GM18861 (cell line): ENCODE measurements at regions not wholly inside any gene's neighbourhood (a gene's known extent, or its start where the extent isn't known, plus 50 kb on each side); places are given as distances from the start of the nearest gene placed in this dataset.

Experiments
- ATAC-seq: cut with Tn5 transposase; IDR thresholded peaks from one replicate; pipeline ENCODE4 v1.9.1; 2021; ENCODE audit not compliant: unreplicated experiment

GRCh38 chr11:111194860-111195568, 50.5 kb upstream of the POU2AF2 start:
- no peak for ATAC-seq

DNA sequence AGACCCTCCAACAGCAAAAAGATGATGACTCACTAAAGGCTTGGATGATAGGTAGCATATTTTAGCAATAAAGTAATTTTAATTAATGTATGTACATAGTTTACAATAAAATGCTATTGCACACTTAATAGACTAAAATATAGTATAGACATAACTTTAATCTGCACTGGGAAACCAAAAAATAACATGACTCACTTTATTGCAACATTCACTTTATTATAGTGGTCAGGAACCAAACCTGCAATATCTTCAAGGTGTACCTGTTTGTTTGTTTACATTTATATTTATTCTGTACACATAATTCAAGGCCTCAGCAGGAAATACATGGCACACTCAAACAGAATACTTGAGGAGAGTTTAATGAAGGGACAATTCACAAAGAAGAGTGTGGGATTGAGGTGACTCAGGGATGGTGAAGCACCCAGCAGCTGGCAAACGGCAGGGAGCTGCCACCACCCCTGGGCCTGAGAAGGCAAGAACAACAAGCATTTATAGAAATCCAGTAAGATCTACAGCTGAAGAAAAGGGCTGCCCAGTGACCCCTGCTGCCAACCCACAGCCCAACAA, 51.5 kb upstream of the POU2AF2 start:
- ATAC-seq: no peak

- no peak for ATAC-seq
Measured at GRCh38 chr11:111189466-111189865, 56.1 kb upstream of the POU2AF2 start.

- no peak for ATAC-seq
Measured at GRCh38 chr11:111186308-111186915, 59.1 kb upstream of the POU2AF2 start.

DNA sequence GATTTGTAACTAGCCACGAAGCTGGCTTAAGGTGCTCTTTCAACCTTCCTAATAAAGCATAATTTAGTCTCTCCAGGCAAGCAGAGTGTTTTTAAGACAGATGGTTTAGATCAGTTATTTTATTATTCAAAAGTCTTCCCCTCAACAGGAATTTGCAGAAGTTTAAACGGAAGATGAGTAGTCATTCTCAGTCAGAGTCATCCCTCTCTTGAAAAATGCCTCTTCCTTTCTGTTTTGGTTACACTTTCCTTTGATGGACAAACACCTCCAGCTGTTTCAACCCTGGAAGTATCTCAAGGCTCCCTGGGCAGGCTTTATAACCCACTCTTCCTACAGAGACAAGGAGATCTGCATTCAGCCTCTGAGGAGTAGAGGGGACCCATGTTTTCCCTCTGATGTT, 60.3 kb upstream of the POU2AF2 start:
- ATAC-seq: no peak

DNA sequence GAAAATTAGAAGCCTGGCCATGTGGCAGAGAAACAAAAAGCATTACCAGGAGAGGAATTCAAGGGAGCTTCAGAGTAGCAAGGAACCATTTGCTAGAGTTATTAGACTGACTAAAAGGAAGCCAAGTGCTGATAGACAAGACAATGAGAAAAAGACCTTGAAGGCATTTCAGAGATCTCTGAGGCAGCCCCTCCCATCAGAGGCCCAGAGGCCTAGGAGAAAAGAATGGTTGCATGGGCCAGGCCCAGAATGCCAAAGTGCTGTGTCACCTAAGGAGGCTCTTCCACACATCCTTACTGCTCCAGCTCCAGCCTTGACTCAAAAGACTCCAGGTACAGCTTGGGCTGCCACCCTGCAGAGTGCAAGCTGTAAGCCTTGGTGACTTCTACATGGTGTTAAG, 61.8 kb upstream of the POU2AF2 start:
- no peak for ATAC-seq

GRCh38 chr11:111179184-111179910, 66.2 kb upstream of the POU2AF2 start:
- no peak for ATAC-seq

- peak; percentile 71 for ATAC-seq
Measured at GRCh38 chr11:111177037-111177871, 68.3 kb upstream of the POU2AF2 start.

- ATAC-seq: peak; percentile 50
Measured at GRCh38 chr11:111176603-111177002, 68.9 kb upstream of the POU2AF2 start.

DNA sequence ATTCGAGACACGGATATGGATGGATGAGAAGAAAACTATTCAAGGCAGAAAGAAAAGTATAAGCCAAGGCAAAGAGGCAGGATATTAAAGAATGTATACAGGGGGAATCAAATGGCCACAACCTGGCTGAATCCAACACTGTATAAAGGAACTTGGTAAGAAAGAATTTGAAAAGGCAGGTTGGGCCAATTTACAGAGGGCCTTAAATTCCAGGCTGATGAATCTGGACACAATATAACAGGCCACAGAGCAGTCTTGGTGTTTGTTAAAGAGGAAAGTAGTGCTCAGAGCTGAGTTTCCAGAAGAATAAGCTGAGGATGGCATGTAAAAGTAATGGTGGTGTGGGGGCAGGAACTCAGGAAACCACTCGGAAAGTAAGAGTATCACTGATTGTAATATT, 72.3 kb upstream of the POU2AF2 start:
- ATAC-seq: no peak

- no peak for ATAC-seq
Measured at GRCh38 chr11:111172321-111172862, 73.1 kb upstream of the POU2AF2 start.

DNA sequence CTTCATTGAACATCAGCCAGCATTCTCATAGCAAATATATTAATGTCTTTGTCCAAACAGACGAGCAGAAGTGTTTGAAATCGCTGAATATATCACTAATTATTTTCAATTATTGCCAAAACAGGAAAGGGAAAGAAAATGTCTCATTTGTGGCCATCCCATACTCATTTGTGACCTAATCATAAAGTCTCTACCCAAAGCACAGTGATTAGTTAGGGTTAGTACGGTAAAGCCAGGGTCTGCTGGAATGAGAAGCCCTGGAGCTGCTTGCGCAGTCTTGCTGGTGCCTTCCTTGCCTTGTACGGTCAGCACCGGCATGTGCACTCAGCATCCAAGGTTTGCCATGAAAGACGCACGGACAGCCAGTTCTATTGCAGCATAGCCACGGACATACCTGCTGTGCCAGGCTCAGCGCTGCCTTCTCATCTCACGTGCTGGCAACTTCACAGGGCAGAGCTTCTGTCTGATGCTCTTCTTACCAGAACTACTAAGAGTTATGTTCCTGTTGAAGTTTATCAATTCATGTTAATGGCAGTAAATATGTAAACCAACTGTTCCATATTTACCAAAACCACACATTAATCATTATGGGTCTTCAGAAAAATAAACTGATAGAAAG, 74.7 kb upstream of the POU2AF2 start:
- ATAC-seq: no peak

DNA sequence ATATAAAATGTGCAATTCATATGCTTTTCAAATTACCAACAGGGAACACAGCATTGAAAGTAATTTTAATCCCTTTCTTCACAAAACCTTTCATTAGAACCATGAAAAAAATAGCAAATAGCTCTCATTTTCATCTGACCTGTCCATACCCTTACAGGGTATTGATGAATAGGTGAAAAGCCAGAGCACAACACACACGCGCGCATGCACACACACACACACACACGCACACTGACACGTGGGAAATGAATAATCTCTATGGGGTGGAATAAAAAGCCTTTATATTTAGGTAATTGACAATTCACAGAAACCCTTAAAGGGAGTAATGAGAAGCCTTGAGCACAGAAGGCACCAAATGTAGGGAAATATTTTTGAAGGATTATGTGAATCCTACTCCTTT, 76.2 kb upstream of the POU2AF2 start:
- no peak for ATAC-seq

- no peak for ATAC-seq
Measured at GRCh38 chr11:111168871-111169270, 76.7 kb upstream of the POU2AF2 start.

- no peak for ATAC-seq
Measured at GRCh38 chr11:111167666-111168065, 77.9 kb upstream of the POU2AF2 start.

GRCh38 chr11:111166598-111166997, 78.9 kb upstream of the POU2AF2 start:
- no peak for ATAC-seq

- ATAC-seq: no peak
Measured at GRCh38 chr11:111162305-111162704, 83.2 kb upstream of the POU2AF2 start.

DNA sequence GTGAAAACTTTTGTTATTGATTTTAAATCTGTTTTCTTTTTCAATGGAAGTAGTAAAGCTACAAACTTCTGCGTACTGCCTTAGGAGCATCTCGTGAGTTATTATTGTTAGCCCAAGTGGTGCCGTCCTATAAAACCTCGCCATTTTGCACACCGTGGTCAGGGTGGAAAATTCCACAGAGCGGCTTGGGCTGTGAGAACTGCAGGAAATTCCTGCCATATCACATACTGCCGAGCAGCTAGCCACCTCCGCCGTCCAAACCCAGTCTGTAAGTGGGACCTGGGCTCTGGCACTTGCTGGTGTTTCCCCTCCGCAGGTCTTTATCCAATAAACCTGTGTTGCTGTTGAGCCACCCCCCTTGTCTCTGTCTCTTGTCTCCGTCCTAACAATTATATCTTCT, 88.0 kb upstream of the POU2AF2 start:
- no peak for ATAC-seq

DNA sequence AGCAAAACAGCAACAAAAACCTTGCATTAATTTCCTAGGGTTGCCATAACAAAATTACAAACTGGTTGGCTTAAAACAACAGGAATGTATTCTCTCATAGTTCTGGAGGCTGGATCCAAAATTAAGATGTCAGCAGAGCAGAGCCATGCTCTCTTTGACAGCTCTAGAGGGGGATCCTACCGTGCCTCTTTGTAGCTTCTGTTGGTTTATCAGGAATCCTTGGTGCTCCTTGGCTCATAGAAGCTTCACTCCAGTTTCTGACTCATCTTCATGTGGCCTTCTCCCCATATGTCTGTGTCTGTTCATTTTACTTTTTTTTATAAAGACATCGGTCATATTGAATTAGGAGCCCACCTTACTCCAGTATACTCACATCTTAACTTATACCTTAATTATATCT, 90.5 kb upstream of the POU2AF2 start:
- no peak for ATAC-seq

- ATAC-seq: no peak
Measured at GRCh38 chr11:111153194-111153593, 92.3 kb upstream of the POU2AF2 start.
